ENCODE measurements at regions not wholly inside any gene's neighbourhood (a gene's known extent, or its start where the extent isn't known, plus 50 kb on each side); places are given as distances from the start of the nearest gene placed in this dataset.

GRCh38 chr2:51579412-51579811 lies 547.5 kb upstream of the NRXN1 start:
- H3K4me2 ChIP-seq (ENCODE audit: low read depth, low read length, poor library complexity, severe bottlenecking), result peak overlapping the region; percentile 3
- H3K9me2 ChIP-seq (replicated peaks; ENCODE audit: insufficient read depth, low read length), result no peaks in the 10 kb centered on the region
- no peaks in the 10 kb centered on the region for H3K9me3 ChIP-seq (ENCODE audit: insufficient read depth, low read length)
- no peak overlapping the region for H3K9ac ChIP-seq (ENCODE audit: low read length)
- H2AFZ ChIP-seq (ENCODE audit: low read depth, low read length, severe bottlenecking), result no peak overlapping the region
- no peaks in the 10 kb centered on the region for H3F3A ChIP-seq (ENCODE audit: insufficient read depth)
- H3K27me3 ChIP-seq (ENCODE audit: low read length), result no peaks in the 10 kb centered on the region
- no peak overlapping the region for H3K27ac ChIP-seq (ENCODE audit: low read depth, low read length)
- TF ChIP-seq CTCF (IDR thresholded peaks at IDR 0.05; ENCODE audit: insufficient read depth, low read length, poor library complexity, severe bottlenecking) (no peak), EZH2phosphoT487 (conservative IDR thresholded peaks at IDR 0.05; ENCODE audit: low read length) (no peak)
- H4K20me1 ChIP-seq (ENCODE audit: low read depth, low read length), result no peaks in the 10 kb centered on the region
- H3K4me3 ChIP-seq (ENCODE audit: insufficient read depth, low read length, poor library complexity, severe bottlenecking), result no peak overlapping the region
- H3K79me2 ChIP-seq (ENCODE audit: insufficient read depth, low read length), result no peaks in the 10 kb centered on the region
- no peaks in the 10 kb centered on the region for H3K36me3 ChIP-seq (ENCODE audit: low read length)

DNA sequence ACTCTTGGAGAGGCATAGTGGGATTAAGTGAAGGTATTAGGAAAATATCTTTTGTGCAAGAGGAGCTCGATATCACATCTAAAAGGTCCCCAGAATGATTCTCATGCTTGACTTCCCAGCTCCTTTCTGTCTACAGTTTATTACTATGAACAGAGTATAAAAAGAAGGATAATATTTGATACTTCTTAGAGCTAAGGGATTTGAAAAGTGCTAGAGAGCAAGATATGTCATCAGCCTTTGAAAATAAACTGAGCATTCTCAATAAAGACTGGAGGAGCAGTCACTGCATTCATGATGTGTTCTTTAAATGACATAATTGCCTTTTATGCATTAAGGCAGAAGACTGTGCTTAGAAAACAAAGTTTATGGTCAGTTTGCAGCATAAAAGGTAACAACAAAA lies 543.2 kb upstream of the NRXN1 start:
- no peaks in the 10 kb centered on the region for H4K20me1 ChIP-seq (ENCODE audit: low read depth, low read length)
- no peaks in the 10 kb centered on the region for H3F3A ChIP-seq (ENCODE audit: insufficient read depth)
- H3K9ac ChIP-seq (ENCODE audit: low read length), result no peak overlapping the region
- H2AFZ ChIP-seq (ENCODE audit: low read depth, low read length, severe bottlenecking), result no peak overlapping the region
- no peak overlapping the region for H3K4me3 ChIP-seq (ENCODE audit: insufficient read depth, low read length, poor library complexity, severe bottlenecking)
- no peaks in the 10 kb centered on the region for H3K9me3 ChIP-seq (ENCODE audit: insufficient read depth, low read length)
- no peaks in the 10 kb centered on the region for H3K79me2 ChIP-seq (ENCODE audit: insufficient read depth, low read length)
- no peaks in the 10 kb centered on the region for H3K36me3 ChIP-seq (ENCODE audit: low read length)
- no peak overlapping the region for H3K27ac ChIP-seq (ENCODE audit: low read depth, low read length)
- H3K9me2 ChIP-seq (replicated peaks; ENCODE audit: insufficient read depth, low read length), result no peaks in the 10 kb centered on the region
- H3K27me3 ChIP-seq (ENCODE audit: low read length), result no peaks in the 10 kb centered on the region
- TF ChIP-seq CTCF (IDR thresholded peaks at IDR 0.05; ENCODE audit: insufficient read depth, low read length, poor library complexity, severe bottlenecking) (no peak), EZH2phosphoT487 (conservative IDR thresholded peaks at IDR 0.05; ENCODE audit: low read length) (no peak)
- no peak overlapping the region for H3K4me2 ChIP-seq (ENCODE audit: low read depth, low read length, poor library complexity, severe bottlenecking)

DNA sequence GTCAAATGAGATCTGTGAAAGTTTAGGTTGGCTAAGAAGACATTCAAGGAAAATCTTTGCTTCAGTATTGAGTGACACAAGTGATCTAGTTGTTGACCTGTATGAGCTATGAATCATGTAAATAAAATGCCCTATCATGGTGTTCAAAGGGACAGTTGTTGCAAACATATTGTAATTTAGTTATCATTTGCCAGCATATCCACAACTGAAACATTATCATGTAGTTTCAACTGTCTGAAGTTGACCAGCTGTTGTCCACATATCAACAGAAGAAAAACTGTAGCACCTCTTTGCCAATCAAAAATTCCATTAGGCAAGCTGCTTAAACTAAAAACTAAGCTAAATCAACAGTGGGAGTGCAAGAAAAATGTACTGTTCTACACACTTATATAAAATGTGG lies 527.1 kb upstream of the NRXN1 start:
- TF ChIP-seq EZH2phosphoT487 (conservative IDR thresholded peaks at IDR 0.05; ENCODE audit: low read length) (no peak), CTCF (IDR thresholded peaks at IDR 0.05; ENCODE audit: insufficient read depth, low read length, poor library complexity, severe bottlenecking) (no peak)
- Histone ChIP-seq H3K9me3 (ENCODE audit: insufficient read depth, low read length) (no peaks in the 10 kb centered on the region), H3K9me2 (replicated peaks; ENCODE audit: insufficient read depth, low read length) (no peaks in the 10 kb centered on the region), H3K4me2 (ENCODE audit: low read depth, low read length, poor library complexity, severe bottlenecking) (no peak overlapping the region), H3K4me3 (ENCODE audit: insufficient read depth, low read length, poor library complexity, severe bottlenecking) (no peak overlapping the region), H4K20me1 (ENCODE audit: low read depth, low read length) (no peaks in the 10 kb centered on the region), H3K79me2 (ENCODE audit: insufficient read depth, low read length) (no peaks in the 10 kb centered on the region), H2AFZ (ENCODE audit: low read depth, low read length, severe bottlenecking) (no peak overlapping the region), H3K36me3 (ENCODE audit: low read length) (no peaks in the 10 kb centered on the region), H3K9ac (ENCODE audit: low read length) (no peak overlapping the region), H3F3A (ENCODE audit: insufficient read depth) (no peaks in the 10 kb centered on the region), H3K27ac (ENCODE audit: low read depth, low read length) (no peak overlapping the region), H3K27me3 (ENCODE audit: low read length) (no peaks in the 10 kb centered on the region)

- no peak overlapping the region for H3K9ac ChIP-seq (ENCODE audit: low read length)
- no peaks in the 10 kb centered on the region for H4K20me1 ChIP-seq (ENCODE audit: low read depth, low read length)
- no peaks in the 10 kb centered on the region for H3K36me3 ChIP-seq (ENCODE audit: low read length)
- H3K27me3 ChIP-seq (ENCODE audit: low read length), result no peaks in the 10 kb centered on the region
- TF ChIP-seq EZH2phosphoT487 (conservative IDR thresholded peaks at IDR 0.05; ENCODE audit: low read length), result no peak
- TF ChIP-seq CTCF (IDR thresholded peaks at IDR 0.05; ENCODE audit: insufficient read depth, low read length, poor library complexity, severe bottlenecking), result no peak
- H3K27ac ChIP-seq (ENCODE audit: low read depth, low read length), result no peak overlapping the region
- no peaks in the 10 kb centered on the region for H3K9me3 ChIP-seq (ENCODE audit: insufficient read depth, low read length)
- H3F3A ChIP-seq (ENCODE audit: insufficient read depth), result no peaks in the 10 kb centered on the region
- H3K79me2 ChIP-seq (ENCODE audit: insufficient read depth, low read length), result no peaks in the 10 kb centered on the region
- H3K4me3 ChIP-seq (ENCODE audit: insufficient read depth, low read length, poor library complexity, severe bottlenecking), result no peak overlapping the region
- H3K4me2 ChIP-seq (ENCODE audit: low read depth, low read length, poor library complexity, severe bottlenecking), result peak overlapping the region; percentile 35
- no peaks in the 10 kb centered on the region for H3K9me2 ChIP-seq (replicated peaks; ENCODE audit: insufficient read depth, low read length)
- H2AFZ ChIP-seq (ENCODE audit: low read depth, low read length, severe bottlenecking), result no peak overlapping the region
These were observed 521.5 kb upstream of the NRXN1 start for GRCh38 chr2:51553476-51553875.

Data from SU-DHL-6 (cell line).